RWPE2 (cell line): ENCODE measurements at regions not wholly inside any gene's neighbourhood (a gene's known extent, or its start where the extent isn't known, plus 50 kb on each side); places are given as distances from the start of the nearest gene placed in this dataset.

Source experiments
- ATAC-seq: fragments of 200-7000 bp; cut with Tn5 transposase; 3 replicates; pipeline ENCODE4 v1.9.1; 2021; ENCODE audit warnings: low read depth
- DNase-seq: peaks from one replicate; pipeline ENCODE4 v3.0.0-alpha.2; 2020; ENCODE audit warnings: low spot score
- H3K27ac ChIP-seq: fragments of 450-650 bp; 2 replicates; pipeline ENCODE4 v1.5.1; 2017; ENCODE audit warnings: mild to moderate bottlenecking; ENCODE audit not compliant: poor library complexity, severe bottlenecking
- H3K27me3 ChIP-seq: fragments of 250-450 bp; sonication (Bioruptor Pico); 2 replicates; pipeline ENCODE4 v1.5.1; 2021; ENCODE audit warnings: mild to moderate bottlenecking, moderate library complexity; ENCODE audit not compliant: insufficient read depth, poor library complexity, severe bottlenecking
- H3K36me3 ChIP-seq: fragments of 250-450 bp; sonication (Bioruptor Pico); 2 replicates; pipeline ENCODE4 v1.5.1; 2020; ENCODE audit warnings: low read depth, mild to moderate bottlenecking, moderate library complexity
- H3K4me1 ChIP-seq: fragments of 250-450 bp; sonication (Bioruptor Pico); 2 replicates; pipeline ENCODE4 v1.5.1; 2021; ENCODE audit warnings: mild to moderate bottlenecking, moderate library complexity; ENCODE audit not compliant: insufficient read depth, poor library complexity, severe bottlenecking
- H3K4me3 ChIP-seq: fragments of 250-450 bp; sonication (Bioruptor Pico); 2 replicates; pipeline ENCODE4 v1.5.1; 2021; ENCODE audit warnings: mild to moderate bottlenecking, moderate library complexity; ENCODE audit not compliant: severe bottlenecking
- H3K9me3 ChIP-seq: fragments of 250-450 bp; sonication (Bioruptor Pico); 2 replicates; pipeline ENCODE4 v1.5.1; 2021; ENCODE audit warnings: mild to moderate bottlenecking, moderate library complexity; ENCODE audit not compliant: severe bottlenecking
- CTCF ChIP-seq: fragments of 450-650 bp; IDR thresholded peaks from one replicate; pipeline ENCODE4 v1.5.1; 2017; ENCODE audit warnings: mild to moderate bottlenecking, moderate library complexity; ENCODE audit not compliant: poor library complexity, severe bottlenecking

GRCh38 chr4:18975916-18976808 lies 954.6 kb upstream of the LCORL start:
- Histone ChIP-seq H3K4me3 (no peak overlapping the region), H3K4me1 (peaks cover 10% of the 10 kb centered on the region), H3K27ac (no peak overlapping the region), H3K36me3 (no peaks in the 10 kb centered on the region), H3K27me3 (no peaks in the 10 kb centered on the region), H3K9me3 (no peaks in the 10 kb centered on the region)
- no peak for TF ChIP-seq CTCF
- ATAC-seq (no peak), DNase-seq (no peak)

GRCh38 chr4:18973296-18973695 lies 951.7 kb upstream of the LCORL start:
- DNase-seq, result no peak
- H3K27me3 ChIP-seq, result no peaks in the 10 kb centered on the region
- H3K36me3 ChIP-seq, result no peaks in the 10 kb centered on the region
- ATAC-seq, result no peak
- H3K27ac ChIP-seq, result no peak overlapping the region
- peaks cover 2% of the 10 kb centered on the region for H3K9me3 ChIP-seq
- H3K4me3 ChIP-seq, result no peak overlapping the region
- no peaks in the 10 kb centered on the region for H3K4me1 ChIP-seq
- TF ChIP-seq CTCF, result no peak

GRCh38 chr4:18961879-18962278 lies 940.3 kb upstream of the LCORL start:
- no peak for TF ChIP-seq CTCF
- ATAC-seq, result no peak
- DNase-seq, result no peak
- Histone ChIP-seq H3K4me3 (no peak overlapping the region), H3K36me3 (no peaks in the 10 kb centered on the region), H3K27ac (no peak overlapping the region), H3K4me1 (no peaks in the 10 kb centered on the region), H3K9me3 (no peaks in the 10 kb centered on the region), H3K27me3 (no peaks in the 10 kb centered on the region)

- Histone ChIP-seq H3K9me3 (no peaks in the 10 kb centered on the region), H3K27me3 (no peaks in the 10 kb centered on the region), H3K36me3 (no peaks in the 10 kb centered on the region), H3K4me1 (no peaks in the 10 kb centered on the region), H3K27ac (no peak overlapping the region), H3K4me3 (no peak overlapping the region)
- no peak for TF ChIP-seq CTCF
- DNase-seq (no peak), ATAC-seq (no peak)
Observed at GRCh38 chr4:18961266-18961665, 939.7 kb upstream of the LCORL start.

- H3K4me3 ChIP-seq, result no peak overlapping the region
- H3K27ac ChIP-seq, result no peak overlapping the region
- no peaks in the 10 kb centered on the region for H3K4me1 ChIP-seq
- H3K27me3 ChIP-seq, result no peaks in the 10 kb centered on the region
- DNase-seq, result no peak
- H3K9me3 ChIP-seq, result no peaks in the 10 kb centered on the region
- no peak for TF ChIP-seq CTCF
- no peak for ATAC-seq
- no peaks in the 10 kb centered on the region for H3K36me3 ChIP-seq
Observed at GRCh38 chr4:18957716-18958115, 936.2 kb upstream of the LCORL start.
